H9 (cell line): ENCODE measurements at regions not wholly inside any gene's neighbourhood (a gene's known extent, or its start where the extent isn't known, plus 50 kb on each side); places are given as distances from the start of the nearest gene placed in this dataset.

ENCODE experiments used
- DNase-seq: peaks from one replicate; pipeline ENCODE4 v3.0.0-alpha.2; 2017
- H2AFZ ChIP-seq: one replicate; pipeline ENCODE4 v1.6.1; 2013; ENCODE audit warnings: mild to moderate bottlenecking, low read length, control low read depth, moderate library complexity
- H2AK5ac ChIP-seq: 2 replicates; pipeline ENCODE4 v1.6.1; 2013; ENCODE audit warnings: low read length, control low read depth, mixed read lengths; ENCODE audit not compliant: insufficient read length
- H2BK120ac ChIP-seq: one replicate; pipeline ENCODE4 v1.6.1; 2013; ENCODE audit warnings: low read depth, mild to moderate bottlenecking, low read length, control low read depth, inconsistent platforms; ENCODE audit not compliant: poor library complexity, severe bottlenecking
- H2BK12ac ChIP-seq: 2 replicates; pipeline ENCODE4 v1.6.1; 2013; ENCODE audit warnings: low read length, control low read depth, mixed read lengths, low read depth; ENCODE audit not compliant: insufficient read length
- H2BK15ac ChIP-seq: 2 replicates; pipeline ENCODE4 v1.6.1; 2013; ENCODE audit warnings: low read depth, low read length, control low read depth
- H2BK20ac ChIP-seq: one replicate; pipeline ENCODE4 v1.6.1; 2013; ENCODE audit warnings: low read depth, mild to moderate bottlenecking, low read length, control low read depth, inconsistent platforms; ENCODE audit not compliant: poor library complexity, severe bottlenecking
- H2BK5ac ChIP-seq: 2 replicates; pipeline ENCODE4 v1.6.1; 2013; ENCODE audit warnings: low read length, control low read depth, mixed read lengths; ENCODE audit not compliant: insufficient read length
- H3K14ac ChIP-seq: 2 replicates; pipeline ENCODE4 v1.6.1; 2013; ENCODE audit warnings: low read length, control low read depth; ENCODE audit not compliant: insufficient read depth
- H3K18ac ChIP-seq: 2 replicates; pipeline ENCODE4 v1.6.1; 2013; ENCODE audit warnings: low read depth, mild to moderate bottlenecking, mixed read lengths, low read length, control low read depth; ENCODE audit not compliant: insufficient read length
- H3K23ac ChIP-seq: 2 replicates; pipeline ENCODE4 v1.6.1; 2013; ENCODE audit warnings: low read length, control low read depth, mixed read lengths, low read depth; ENCODE audit not compliant: insufficient read length
- H3K23me2 ChIP-seq: 2 replicates; pipeline ENCODE4 v1.6.1; 2013; ENCODE audit warnings: low read depth, mild to moderate bottlenecking, mixed read lengths, low read length, control low read depth; ENCODE audit not compliant: insufficient read length, poor library complexity, severe bottlenecking
- H3K27ac ChIP-seq: 2 replicates; pipeline ENCODE4 v1.5.1; 2013; ENCODE audit warnings: low read length, control low read depth, mixed read lengths, low read depth; ENCODE audit not compliant: insufficient read length
- H3K27me3 ChIP-seq: 2 replicates; pipeline ENCODE4 v1.6.1; 2013; ENCODE audit warnings: low read length, control low read depth, inconsistent platforms; ENCODE audit not compliant: insufficient read depth
- H3K4ac ChIP-seq: 2 replicates; pipeline ENCODE4 v1.6.1; 2013; ENCODE audit warnings: low read depth, mild to moderate bottlenecking, control low read depth, inconsistent platforms, low read length, moderate library complexity
- H3K4me1 ChIP-seq: 2 replicates; pipeline ENCODE4 v1.6.1; 2013; ENCODE audit warnings: low read length, control low read depth, inconsistent platforms; ENCODE audit not compliant: insufficient read depth
- H3K4me2 ChIP-seq: 2 replicates; pipeline ENCODE4 v1.6.1; 2013; ENCODE audit warnings: low read length, control low read depth, mixed read lengths; ENCODE audit not compliant: insufficient read length, insufficient read depth
- H3K56ac ChIP-seq: 2 replicates; pipeline ENCODE4 v1.6.1; 2013; ENCODE audit warnings: low read depth, mild to moderate bottlenecking, mixed read lengths, low read length, control low read depth; ENCODE audit not compliant: insufficient read length
- H3K79me1 ChIP-seq: 2 replicates; pipeline ENCODE4 v1.6.1; 2013; ENCODE audit warnings: low read depth, mild to moderate bottlenecking, moderate library complexity, low read length, control low read depth, inconsistent platforms; ENCODE audit not compliant: insufficient read depth, poor library complexity, severe bottlenecking
- H3K79me2 ChIP-seq: 2 replicates; pipeline ENCODE4 v1.6.1; 2013; ENCODE audit warnings: low read length, control low read depth, inconsistent platforms; ENCODE audit not compliant: insufficient read depth
- H3K9ac ChIP-seq: 2 replicates; pipeline ENCODE4 v1.6.1; 2013; ENCODE audit warnings: low read length, control low read depth, mixed read lengths; ENCODE audit not compliant: insufficient read length; ENCODE audit errors: extremely low read depth
- H3K9me3 ChIP-seq: one replicate; pipeline ENCODE4 v1.6.1; 2013; ENCODE audit warnings: low read depth, low read length, inconsistent platforms; ENCODE audit not compliant: control insufficient read depth
- H3T11ph ChIP-seq: one replicate; pipeline ENCODE4 v1.6.1; 2013; ENCODE audit warnings: mild to moderate bottlenecking, low read length, control low read depth, inconsistent platforms
- H4K20me1 ChIP-seq: one replicate; pipeline ENCODE4 v1.6.1; 2013; ENCODE audit not compliant: control insufficient read depth, insufficient read length, insufficient read depth
- H4K5ac ChIP-seq: 2 replicates; pipeline ENCODE4 v1.6.1; 2013; ENCODE audit warnings: low read depth, mild to moderate bottlenecking, mixed read lengths, low read length, control low read depth; ENCODE audit not compliant: insufficient read length
- H4K8ac ChIP-seq: replicated peaks from 2 replicates; pipeline ENCODE4 v1.6.1; 2013; ENCODE audit warnings: low read length, control low read depth, mixed read lengths, low read depth; ENCODE audit not compliant: insufficient read length
- H4K91ac ChIP-seq: 2 replicates; pipeline ENCODE4 v1.6.1; 2013; ENCODE audit warnings: low read depth, mild to moderate bottlenecking, moderate library complexity, mixed read lengths, low read length, control low read depth; ENCODE audit not compliant: insufficient read length
- H3K27ac Mint-ChIP-seq, 3 experiments: 2 replicates in 2 of 3; 3 replicates in 1 of 3; pipeline ENCODE4 v1.8.0; 2020 to 2021; ENCODE audit warnings: mixed read lengths in 3 of 3, mild to moderate bottlenecking in 1 of 3, moderate library complexity in 1 of 3
- H3K27me3 Mint-ChIP-seq: 2 replicates; pipeline ENCODE4 v1.8.0; 2021; ENCODE audit warnings: low read depth, mild to moderate bottlenecking, moderate library complexity, mixed read lengths
- H3K36me3 Mint-ChIP-seq, 3 experiments: 2 replicates in 2 of 3; 3 replicates in 1 of 3; pipeline ENCODE4 v1.8.0; 2020 to 2021; ENCODE audit warnings: low read depth in 3 of 3, mixed read lengths in 3 of 3; ENCODE audit not compliant: insufficient read depth in 1 of 3
- H3K4me1 Mint-ChIP-seq, 2 experiments: 2 replicates each; pipeline ENCODE4 v1.8.0; 2020; ENCODE audit warnings: mixed read lengths in 2 of 2
- H3K4me3 Mint-ChIP-seq, 2 experiments: 2 replicates in 1 of 2; 3 replicates in 1 of 2; pipeline ENCODE4 v1.8.0; 2020 to 2021; ENCODE audit warnings: mild to moderate bottlenecking in 2 of 2, mixed read lengths in 2 of 2, moderate library complexity in 1 of 2
- H3K9me3 Mint-ChIP-seq, 2 experiments: 2 replicates in 1 of 2; 3 replicates in 1 of 2; pipeline ENCODE4 v1.8.0; 2020; ENCODE audit warnings: mild to moderate bottlenecking in 2 of 2, mixed read lengths in 2 of 2, moderate library complexity in 1 of 2
- CTCF ChIP-seq: fragments of 200-600 bp; sonication (generic); conservative IDR thresholded peaks from 3 replicates; pipeline ENCODE4 v1.8.0; 2021; ENCODE audit warnings: antibody characterized with exemption, mild to moderate bottlenecking
- WGBS: extraction: QIAGEN DNeasy Blood & Tissue Kit; methylation state at CpG from one replicate; pipeline ENCODE4 v1.1.7; 2013; ENCODE audit warnings: missing lambda C conversion rate, low lambda C conversion rate, mixed read lengths; ENCODE audit not compliant: insufficient read length; ENCODE audit errors: extremely low coverage; 5-methylcytosine and 5-hydroxymethylcytosine counted together

GRCh38 chr16:59973966-59974365 is 1239.8 kb upstream of the GOT2 start:
- H3K4ac ChIP-seq, result no peak overlapping the region
- H3K27ac ChIP-seq, result no peak overlapping the region
- no peak overlapping the region for H2BK5ac ChIP-seq
- no peak overlapping the region for H2BK20ac ChIP-seq
- H3K27ac Mint-ChIP-seq, result no peak overlapping the region
- peaks cover 4 to 11% (median 5%) of the 10 kb centered on the region in 3 experiments; a peak in 6 of 7 replicates for H3K36me3 Mint-ChIP-seq
- TF ChIP-seq CTCF, result no peak
- no peaks in the 10 kb centered on the region; the same call in 1 of the 2 replicates for H3K4me1 ChIP-seq
- H3K56ac ChIP-seq, result no peak overlapping the region
- no peak overlapping the region for H2AFZ ChIP-seq
- H4K8ac ChIP-seq, result no peak overlapping the region
- no peak overlapping the region for H4K91ac ChIP-seq
- no peak overlapping the region for H2BK120ac ChIP-seq
- no peak overlapping the region for H2BK12ac ChIP-seq
- DNase-seq, result no peak
- H3K4me1 Mint-ChIP-seq, result peaks cover 0 to 4% of the 10 kb centered on the region in 2 experiments; a peak in 1 of 4 replicates
- H2AK5ac ChIP-seq, result no peak overlapping the region
- no peak overlapping the region for H3T11ph ChIP-seq
- no peak overlapping the region for H3K9ac ChIP-seq
- no peaks in the 10 kb centered on the region for H3K9me3 ChIP-seq
- no peak overlapping the region for H2BK15ac ChIP-seq
- H3K23me2 ChIP-seq, result no peaks in the 10 kb centered on the region
- no peaks in the 10 kb centered on the region for H3K27me3 ChIP-seq
- H3K14ac ChIP-seq, result no peak overlapping the region
- no peaks in the 10 kb centered on the region for H3K27me3 Mint-ChIP-seq
- H3K18ac ChIP-seq, result no peak overlapping the region
- no CpG with 5 or more reads among the region's 3 CpGs for WGBS
- H3K4me3 Mint-ChIP-seq, result no peak overlapping the region
- no peak overlapping the region for H3K4me2 ChIP-seq
- H3K79me2 ChIP-seq, result no peaks in the 10 kb centered on the region
- H4K20me1 ChIP-seq, result no peaks in the 10 kb centered on the region
- H3K79me1 ChIP-seq, result no peaks in the 10 kb centered on the region
- peaks cover 0 to 13% of the 10 kb centered on the region in 2 experiments; a peak in 4 of 5 replicates for H3K9me3 Mint-ChIP-seq
- no peak overlapping the region for H3K23ac ChIP-seq
- no peak overlapping the region for H4K5ac ChIP-seq
